ENCODE measurements at regions not wholly inside any gene's neighbourhood (a gene's known extent, or its start where the extent isn't known, plus 50 kb on each side); places are given as distances from the start of the nearest gene placed in this dataset.

DNA sequence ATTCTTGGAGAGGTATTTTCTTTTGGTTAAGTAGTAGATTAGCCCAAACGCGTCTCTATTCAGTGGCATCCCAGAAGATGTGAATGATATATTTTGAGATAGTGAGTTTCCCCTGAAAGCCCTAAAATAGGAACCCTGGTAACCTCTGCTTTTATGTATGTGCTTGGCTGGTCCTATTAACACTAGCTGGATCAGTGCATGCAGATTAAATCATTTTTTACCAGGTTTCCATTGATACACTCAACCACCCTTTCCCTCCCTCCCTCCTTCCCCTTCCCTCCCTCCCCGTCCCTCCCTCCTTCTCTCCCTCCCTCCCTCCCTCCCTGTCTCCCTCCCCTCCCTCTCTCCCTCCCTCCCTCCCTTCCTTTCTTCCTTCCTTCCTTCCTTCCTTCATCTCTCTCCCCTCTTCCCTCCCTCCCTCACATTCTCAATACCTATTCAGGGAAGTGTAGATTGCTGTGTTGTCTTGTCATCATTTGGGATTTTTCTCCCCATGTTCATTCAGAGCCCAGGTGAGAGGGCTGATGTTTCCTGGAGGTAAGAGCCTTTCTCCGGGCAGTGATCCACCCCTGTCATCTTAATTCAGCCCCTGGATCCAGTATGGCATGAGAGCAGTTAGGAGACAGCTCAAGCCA is 406.8 kb downstream of the PRDM2 start:
- no peak for DNase-seq

DNA sequence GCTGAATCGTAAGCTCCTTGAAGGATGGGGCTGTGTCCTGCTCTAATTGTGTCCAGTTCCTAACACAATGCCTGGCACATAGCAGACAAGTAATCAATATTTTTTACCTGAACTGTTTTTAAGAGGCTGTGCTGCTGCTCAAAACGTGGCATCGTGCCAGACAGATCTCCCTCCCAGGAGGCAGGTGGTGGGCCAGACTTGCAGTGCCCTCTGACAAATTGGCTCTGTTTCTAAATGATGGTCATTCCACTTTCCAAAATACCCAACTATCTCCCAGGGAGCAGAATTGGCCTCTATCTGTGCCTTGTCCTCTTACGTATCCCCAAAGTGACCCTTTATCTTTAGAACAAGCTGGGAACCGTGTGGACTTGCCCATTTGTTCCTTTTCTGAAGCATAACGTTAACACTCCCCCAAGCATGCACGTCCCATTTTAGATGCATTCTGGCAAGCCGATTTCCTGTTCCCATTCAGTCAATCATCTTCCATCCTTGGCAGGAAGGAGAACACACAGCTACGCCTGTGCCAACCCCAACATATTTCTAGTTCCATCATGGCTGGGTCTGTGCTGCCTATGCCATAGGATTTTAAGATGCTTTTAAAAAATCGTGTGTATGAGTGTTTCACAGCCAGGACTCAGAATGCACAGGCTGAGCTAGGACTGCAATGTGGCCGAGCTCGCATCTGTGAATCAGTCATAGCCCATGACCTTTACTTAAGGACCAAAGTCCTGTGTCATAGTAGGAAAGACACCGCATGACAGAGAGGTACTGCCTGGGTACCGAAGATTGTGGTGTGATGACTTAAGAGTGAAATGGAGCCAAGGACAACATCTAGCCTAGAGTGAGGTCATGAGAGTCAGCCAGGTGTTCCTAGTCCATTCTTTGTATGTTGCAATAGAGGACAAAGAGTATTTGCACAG is 408.6 kb downstream of the PRDM2 start:
- no peak for DNase-seq

GRCh38 chr1:14109276-14109635 is 409.3 kb downstream of the PRDM2 start:
- no peak for DNase-seq

- no peak for DNase-seq
These were observed 410.1 kb downstream of the PRDM2 start for GRCh38 chr1:14110040-14110439.

DNA sequence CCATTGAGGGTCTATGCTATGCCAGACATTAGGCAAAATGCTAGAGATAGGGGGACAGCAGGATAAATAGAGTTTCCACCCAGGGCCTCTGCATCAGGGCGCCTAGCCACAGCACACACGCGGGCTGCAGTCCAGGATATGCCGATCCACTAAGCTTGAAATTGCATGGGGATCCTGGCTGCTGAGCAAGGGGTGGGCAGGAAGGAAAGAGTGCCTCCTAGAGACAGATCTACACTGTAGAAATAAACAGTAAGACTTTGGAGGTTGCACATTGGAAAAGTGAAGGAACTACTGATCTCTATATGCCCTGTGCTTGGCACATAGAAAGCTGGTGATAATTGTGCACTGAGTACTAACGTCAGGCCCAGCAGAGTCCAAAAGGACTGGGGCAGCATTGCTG is 411.1 kb downstream of the PRDM2 start:
- no peak for DNase-seq

DNA sequence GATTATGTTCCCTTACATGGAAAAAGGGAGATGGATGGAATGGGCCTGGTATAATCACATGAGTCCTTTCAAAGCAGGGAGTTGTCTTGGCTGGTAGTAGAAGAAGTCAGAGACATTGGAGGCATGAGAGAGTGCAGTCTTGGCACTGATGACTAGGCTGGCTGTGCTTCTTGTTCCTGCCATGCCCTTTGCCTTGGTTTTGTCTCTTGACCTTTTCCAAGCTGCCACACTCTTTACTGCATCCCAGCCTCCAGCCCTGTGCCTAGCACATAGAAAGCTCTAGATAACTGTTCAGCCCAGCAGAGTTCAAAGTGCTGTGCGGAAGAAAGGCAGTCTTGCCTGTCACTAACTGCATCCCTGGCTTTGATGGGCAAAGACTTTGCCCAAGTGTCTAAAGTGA is 412.6 kb downstream of the PRDM2 start:
- no peak for DNase-seq

DNA sequence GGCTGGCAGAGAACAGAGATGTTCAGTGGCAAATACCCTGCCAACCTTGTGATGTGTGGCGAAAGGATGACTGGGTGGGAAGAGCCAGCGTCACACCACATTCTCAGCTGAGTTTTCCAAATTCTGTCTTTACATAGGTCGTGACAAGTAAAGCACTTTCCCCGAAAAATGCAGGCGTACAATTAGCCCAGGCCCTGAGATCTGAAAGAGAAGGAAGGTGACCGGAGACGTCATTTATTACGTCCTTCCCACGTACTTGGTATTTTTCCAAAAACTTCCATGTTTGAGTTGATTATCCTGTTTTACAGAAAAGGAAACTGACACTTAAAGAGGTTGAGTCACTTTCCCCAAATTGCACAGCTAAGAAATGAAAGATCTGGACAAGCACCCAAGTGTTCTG is 413.3 kb downstream of the PRDM2 start:
- no peak for DNase-seq

DNA sequence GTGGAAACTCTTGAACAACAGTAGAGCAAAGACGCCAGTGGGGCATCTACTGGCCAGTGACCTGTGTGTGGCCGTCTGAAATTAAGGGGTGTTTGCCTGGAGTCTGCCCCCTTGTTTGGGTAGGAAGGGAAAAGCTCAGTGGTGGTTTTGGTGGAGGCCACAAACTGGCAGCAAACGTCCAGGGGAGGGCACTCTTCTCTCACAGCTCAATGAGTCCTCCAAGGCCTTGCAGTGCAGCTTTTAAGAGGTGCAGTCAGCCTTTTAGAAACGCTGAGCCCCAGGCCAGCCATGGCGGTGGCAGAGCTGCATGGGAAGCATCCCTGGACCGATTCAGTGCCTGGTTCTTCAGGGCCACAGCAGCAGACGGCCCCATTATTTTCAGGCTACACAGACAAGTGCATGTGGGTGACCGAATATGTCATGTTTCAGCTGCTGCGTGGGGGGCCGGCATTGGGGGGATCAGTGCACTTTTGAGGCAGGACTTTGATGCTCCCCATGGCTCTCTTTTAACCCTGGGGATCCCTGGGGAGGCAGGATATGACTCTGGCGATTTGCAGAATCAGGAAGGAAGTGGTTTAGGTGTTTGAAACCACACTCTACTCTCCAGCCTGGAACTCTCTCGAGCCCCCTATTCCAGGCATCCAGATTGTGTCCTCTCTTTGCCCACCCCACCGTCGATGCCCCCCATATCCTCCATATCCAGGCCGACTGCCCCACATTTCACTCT is 414.0 kb downstream of the PRDM2 start:
- no peak for DNase-seq

DNA sequence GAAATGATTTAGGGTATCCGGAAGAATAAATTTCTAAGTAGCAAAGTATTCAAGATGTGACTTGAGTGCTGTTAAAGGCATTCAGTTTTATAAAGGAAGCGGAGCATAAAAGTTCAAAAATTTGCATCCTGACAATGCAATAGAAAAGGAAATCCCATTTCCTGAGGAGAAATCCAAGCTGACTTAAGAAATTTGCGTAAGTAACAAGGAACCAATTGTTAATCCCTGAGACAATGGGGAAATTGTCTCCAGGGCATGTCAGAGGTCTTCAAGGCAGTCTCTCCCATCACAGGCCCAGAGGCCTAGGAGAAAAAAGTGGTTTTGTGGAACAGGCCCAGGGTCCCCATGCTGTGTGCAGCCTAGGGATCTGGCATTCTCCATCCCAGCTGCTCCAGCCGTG is 416.0 kb downstream of the PRDM2 start:
- no peak for DNase-seq

DNA sequence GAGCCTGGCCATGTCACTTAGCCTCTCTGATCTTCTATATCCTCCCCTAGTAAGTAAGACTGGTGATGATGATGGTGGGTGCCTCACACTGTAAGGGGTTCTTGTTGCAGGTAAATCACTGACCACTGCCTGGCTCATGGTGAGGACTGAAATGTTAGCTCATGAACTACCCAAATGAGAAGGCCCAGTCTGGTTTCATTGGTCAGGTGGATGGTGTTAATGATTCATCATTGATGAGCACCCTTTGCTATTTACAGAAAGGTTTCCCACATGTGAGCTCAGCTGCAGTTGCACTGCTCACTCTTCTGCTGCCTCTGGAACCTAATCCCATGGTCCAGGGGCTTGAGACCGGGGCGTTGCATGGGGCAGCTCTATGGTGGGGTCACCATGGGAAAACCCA is 417.7 kb downstream of the PRDM2 start:
- no peak for DNase-seq

- DNase-seq: no peak
These were observed 418.9 kb downstream of the PRDM2 start for GRCh38 chr1:14118691-14119485.

- no peak for DNase-seq
These were observed 420.9 kb downstream of the PRDM2 start for GRCh38 chr1:14120895-14121294.

- DNase-seq: no peak
These were observed 428.1 kb downstream of the PRDM2 start for GRCh38 chr1:14128096-14128495.

- DNase-seq: no peak
These were observed 429.0 kb downstream of the PRDM2 start for GRCh38 chr1:14129009-14129408.

- no peak for DNase-seq
These were observed 435.1 kb downstream of the PRDM2 start for GRCh38 chr1:14135070-14135469.

DNA sequence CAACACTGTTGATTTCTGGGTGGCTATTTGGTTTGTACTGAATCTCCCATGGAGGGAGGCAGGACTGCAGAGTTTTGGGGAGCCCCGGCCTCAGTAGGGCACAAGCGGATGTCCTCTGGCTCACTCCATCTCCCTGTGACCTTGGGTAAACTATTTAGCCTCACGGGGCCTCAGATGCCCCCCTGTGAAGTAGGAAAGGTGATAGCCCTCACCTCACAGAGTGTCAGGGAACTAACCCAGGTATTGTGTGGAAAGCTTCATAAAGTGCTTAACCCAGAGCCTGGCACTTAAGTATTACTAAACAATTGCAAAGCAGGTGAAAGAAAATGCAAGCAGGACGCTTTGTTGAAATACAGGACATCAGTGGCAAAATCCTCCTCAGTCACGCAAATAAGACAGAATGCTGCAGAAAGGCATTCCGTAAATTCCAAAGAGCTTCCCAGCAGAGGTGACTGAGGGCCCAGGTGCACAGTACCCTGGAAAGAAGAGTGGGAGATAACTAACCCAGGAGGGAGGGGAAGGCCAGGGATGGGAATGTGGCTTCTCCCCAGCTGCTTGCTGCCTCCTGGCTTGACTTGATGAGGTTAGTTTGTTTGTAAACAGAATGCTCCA is 436.3 kb downstream of the PRDM2 start:
- no peak for DNase-seq

- no peak for DNase-seq
These were observed 436.9 kb downstream of the PRDM2 start for GRCh38 chr1:14136881-14137280.

DNA sequence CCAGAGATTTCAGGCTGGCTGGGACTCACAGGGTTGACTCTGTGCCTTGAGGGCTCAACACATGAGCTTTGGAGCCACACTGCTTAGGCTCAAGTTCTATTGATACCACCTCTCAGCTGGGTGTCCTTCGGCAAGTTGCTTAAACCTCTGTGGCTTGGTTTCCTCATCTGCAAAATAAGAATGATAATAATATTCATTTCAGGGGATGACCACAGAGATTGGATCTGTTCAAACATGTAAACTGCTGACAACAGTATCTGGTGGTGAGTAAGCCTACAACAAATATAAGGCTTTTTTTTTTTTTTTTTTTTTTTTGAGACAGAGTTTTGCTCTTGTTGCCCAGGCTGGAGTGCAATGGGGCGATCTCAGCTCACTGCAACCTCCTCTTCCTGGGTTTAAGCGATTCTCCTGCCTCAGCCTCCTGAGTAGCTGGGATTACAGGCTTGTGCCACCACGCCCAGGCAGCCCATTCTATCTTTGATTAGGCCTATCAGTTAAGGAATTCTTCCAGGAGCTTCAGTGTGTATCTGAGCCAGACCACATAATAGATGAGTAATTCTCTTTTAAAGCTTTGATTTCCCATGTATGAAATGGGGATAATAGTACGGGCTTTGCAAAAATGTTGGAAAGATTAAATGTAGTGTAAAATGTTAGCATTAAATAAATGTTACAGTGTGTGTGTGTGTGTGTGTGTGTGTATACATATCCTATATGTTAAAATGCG is 437.6 kb downstream of the PRDM2 start:
- DNase-seq: no peak

DNA sequence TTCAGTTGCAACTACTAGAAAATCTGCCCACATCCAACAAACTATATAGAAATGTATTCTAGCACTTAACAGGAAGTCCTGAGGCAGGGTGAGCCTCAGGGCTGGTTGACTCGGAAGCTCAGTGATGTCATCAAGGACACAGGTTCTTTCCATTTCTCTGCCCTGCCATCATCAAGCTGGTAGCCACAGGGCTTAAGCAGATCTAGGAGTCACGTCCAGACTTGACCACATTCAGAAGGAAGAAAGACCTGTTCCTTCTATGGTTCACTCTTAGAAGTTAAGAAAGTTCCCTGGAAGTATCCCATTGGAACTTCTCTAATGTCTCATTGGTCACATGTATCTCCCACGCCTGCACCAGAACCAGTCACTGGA is 438.1 kb downstream of the PRDM2 start:
- DNase-seq: no peak

DNA sequence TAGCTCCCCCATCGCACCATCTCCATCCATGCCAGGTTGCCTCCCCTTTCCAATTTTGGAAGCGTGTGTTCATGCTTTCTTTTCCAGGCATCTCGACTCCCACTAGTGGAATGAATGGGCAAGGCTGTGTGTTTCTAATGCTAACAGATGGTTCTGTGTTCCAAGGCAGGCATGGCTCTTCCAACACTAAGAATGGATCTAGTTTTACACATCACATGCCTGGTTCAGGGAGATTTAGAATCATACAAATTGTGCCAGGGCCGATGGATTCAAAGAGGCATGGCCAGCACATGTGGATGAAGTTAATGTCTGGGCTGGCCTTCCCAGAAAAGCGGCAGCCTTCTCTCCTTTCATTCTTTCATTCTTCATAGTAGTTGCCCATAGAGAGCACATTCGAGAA is 438.7 kb downstream of the PRDM2 start:
- DNase-seq: no peak

- no peak for DNase-seq
These were observed 440.9 kb downstream of the PRDM2 start for GRCh38 chr1:14140831-14141401.

- no peak for DNase-seq
These were observed 441.7 kb downstream of the PRDM2 start for GRCh38 chr1:14141656-14142055.

Measured in EL (cell line).